GM18873 (cell line): ENCODE measurements at regions not wholly inside any gene's neighbourhood (a gene's known extent, or its start where the extent isn't known, plus 50 kb on each side); places are given as distances from the start of the nearest gene placed in this dataset.

ENCODE experiments used
- ATAC-seq: cut with Tn5 transposase; IDR thresholded peaks from one replicate; pipeline ENCODE4 v1.9.1; 2021; ENCODE audit warnings: mild to moderate bottlenecking, moderate library complexity, moderate number of reproducible peaks; ENCODE audit not compliant: unreplicated experiment, low FRiP score

DNA sequence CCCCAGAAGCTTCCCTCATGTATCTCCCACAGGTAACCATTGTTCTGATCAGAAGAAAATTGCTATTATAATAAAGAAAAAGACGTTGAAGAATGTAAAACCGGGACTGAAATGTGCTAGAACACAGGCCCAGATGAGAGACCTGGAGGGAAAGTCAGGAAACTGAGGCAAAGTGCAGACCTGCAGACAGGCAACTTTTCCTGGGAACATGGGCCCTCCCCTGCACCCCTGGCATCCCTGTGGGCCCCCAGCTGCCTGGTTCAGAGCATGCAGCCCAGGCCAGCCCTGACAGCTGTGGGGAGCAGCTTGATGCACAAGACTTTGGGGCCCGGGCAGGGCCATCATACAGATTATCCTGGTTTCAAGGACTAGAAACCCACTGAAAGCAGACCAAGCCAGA is 212.2 kb downstream of the CDC5L start:
- ATAC-seq, result no peak

DNA sequence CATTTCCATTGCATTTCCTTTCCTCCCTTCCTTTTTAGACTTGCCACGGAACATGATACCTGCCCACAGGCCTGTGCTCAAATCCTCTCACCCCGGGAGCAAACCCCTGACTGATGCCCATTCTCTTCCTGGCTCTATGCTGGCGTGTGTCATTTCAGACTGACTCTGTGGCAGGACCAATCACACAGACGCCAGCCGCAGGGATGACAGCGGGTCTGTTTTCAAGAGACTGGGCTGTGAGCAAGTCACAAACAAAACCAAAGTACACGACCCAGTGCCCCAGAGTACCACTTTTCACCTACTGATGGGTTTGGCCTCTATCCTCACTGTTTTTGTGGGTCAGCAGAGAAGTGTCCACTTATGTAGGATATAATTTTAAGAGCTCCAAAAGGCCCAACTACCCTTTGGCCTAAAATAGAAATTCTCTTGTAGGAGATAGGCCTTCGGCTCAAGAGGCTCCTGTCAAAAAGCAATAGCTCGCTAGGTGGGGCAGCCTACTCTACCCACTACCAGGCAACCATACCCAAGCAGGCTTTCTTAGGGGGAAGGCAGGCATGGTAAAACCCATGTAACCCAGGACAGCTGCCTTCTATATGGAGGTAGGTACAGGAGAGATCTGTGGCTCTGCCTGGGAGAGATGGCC is 215.7 kb downstream of the CDC5L start:
- no peak for ATAC-seq

DNA sequence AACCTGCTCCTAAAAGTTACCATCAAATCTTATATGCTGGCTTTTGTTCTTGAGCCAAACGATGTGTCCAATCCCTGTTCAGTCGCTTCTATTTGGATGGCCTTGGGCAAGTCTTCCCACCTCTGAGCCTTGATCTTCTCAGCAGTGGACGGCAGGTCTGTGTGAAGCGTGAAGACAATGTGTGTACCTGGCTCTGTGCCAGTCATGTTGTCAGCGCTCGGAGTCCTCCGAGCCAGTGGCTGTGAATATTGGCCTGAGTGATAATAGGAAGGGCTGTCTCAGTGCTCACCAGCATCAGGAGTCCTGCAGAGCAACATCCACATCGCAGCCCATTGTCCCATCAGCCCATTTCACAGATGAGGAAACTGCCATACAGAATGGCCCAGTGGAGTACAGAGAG is 219.0 kb downstream of the CDC5L start:
- ATAC-seq, result no peak

DNA sequence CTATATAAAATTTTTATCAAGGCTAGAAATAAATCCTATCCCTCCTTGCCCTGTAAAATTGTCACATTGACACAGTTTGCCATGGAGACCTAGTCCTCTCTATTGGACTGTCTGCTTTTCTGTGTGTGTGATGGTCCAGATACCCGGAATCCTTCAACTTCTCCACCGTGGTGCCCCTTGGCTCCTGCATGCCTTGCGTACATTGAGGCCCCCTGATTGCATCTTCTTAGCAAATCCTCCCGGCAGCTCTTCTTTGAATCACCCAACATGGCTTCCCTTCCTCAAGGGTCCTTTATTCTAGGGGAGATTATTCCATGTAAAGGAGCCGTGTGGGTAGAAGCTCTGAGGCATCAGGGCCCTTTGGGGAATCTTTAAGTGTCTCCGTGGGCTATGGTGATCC is 219.5 kb downstream of the CDC5L start:
- no peak for ATAC-seq

DNA sequence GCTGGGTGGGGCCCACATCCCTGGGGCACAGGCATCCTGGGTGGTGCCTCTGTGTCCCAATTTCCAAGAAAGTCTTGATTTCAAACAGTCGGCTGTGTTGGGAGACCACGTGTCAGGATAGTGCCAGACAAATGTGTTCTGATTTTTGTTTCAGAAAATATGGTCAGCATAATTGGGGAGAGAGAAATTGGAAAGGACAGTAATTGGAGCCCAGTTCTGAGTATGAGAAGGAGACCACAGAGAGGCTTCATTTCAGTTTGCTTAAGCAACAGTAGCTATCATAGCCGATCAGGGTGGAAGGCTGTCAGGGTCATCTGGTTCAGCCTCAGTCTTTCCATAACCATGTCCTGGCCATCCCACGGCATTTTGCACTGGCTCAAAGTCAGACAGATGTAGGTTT is 220.7 kb downstream of the CDC5L start:
- ATAC-seq, result no peak

DNA sequence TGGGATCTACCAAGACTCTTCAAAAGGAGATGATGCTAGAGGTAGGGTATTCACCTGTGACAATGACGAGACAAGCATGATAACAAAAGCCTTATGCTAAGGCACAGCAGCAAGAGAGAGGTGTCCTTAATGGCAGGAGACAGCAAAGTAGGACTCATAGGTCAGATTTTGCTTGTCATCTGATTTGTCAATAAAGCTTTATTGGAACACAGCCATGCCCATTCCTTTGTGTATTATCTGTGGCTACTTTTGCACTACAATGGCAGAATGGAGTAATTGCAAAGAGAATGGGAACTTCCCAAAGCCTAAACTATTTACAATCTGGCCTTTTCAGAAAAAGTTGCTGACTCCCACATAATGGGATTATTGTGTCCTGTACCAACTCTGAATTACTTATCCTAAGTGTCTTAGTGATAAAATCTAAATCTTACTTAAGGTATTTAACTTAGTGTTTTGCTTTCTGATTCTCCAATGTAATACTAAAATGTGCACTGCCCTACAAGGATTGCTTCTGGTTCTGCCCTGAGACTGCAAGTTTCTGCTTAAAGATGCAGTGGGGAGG is 221.6 kb downstream of the CDC5L start:
- no peak for ATAC-seq

DNA sequence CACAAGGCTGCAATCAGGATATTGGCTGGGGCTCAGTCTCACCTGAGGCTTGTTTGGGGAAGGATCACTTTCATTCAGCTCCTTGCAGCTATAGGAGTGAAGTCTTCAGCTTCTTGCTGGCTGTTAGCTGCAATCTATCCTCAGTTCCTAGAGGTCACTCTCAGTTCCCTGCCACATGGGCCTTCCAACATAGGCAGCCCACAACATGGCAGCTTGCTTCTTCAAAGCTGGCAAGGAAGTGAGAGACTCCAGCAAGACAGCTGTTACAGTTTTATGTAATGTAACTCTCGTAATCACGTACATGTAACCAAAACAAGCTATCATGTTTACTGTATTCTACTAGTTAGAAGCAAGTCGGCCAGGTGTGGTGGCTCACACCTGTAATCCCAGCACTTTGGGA is 226.9 kb downstream of the CDC5L start:
- no peak for ATAC-seq

DNA sequence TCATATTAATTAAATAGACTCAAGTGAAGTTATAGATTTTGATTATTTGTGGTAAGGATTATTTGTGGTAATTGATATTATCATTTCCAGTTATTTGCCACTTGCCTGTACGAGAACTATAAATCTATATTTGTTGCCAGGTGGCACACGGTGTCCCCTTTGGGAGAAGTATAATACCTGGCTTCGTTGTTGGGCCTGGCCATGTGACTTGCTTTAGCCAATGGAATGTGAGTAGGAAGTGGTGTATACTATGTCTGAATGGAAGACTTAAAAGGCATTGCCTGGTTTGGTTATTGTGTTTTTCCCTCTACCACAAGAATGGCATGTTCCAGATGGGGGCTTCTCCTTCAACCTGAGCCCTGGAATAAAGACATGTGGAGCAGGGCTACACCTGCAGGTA is 228.1 kb downstream of the CDC5L start:
- no peak for ATAC-seq

DNA sequence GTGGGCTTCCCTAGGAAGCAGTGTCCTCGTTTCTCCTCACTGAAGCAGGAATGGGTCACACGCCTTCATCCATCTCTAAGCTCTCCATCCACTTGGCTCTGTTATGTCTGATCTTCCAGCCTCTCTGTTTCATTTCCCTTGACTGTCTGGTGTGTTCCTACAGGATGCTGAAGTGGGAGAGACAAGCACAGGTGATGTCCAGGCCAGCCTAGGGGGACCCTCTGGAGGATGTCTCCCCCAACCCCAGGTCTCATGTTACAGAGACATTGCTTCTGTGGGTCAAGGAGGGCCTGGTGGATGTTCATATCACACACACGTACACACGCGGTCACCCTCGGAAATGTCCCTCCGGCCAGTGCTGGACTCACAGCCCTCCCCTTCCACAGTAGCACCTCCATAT is 229.9 kb downstream of the CDC5L start:
- no peak for ATAC-seq

DNA sequence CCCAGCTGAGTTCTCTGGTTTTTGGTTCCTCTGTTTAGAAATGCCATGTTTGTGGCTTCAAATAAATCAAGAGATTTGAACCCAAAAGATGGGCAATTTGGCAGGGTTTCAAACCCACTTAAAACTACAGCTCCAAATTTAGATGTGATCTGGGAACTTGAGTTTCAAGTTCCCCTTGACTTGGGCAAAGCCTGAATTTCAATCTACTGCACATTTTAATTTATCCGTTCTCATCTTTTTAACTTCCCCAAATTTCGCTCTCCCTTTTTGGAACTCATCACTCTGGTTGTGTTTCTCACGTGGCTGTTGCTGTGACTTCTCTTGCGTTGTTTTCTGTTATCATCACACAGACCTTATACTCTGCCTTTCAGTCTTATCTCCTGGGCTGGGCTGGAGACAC is 230.9 kb downstream of the CDC5L start:
- no peak for ATAC-seq

DNA sequence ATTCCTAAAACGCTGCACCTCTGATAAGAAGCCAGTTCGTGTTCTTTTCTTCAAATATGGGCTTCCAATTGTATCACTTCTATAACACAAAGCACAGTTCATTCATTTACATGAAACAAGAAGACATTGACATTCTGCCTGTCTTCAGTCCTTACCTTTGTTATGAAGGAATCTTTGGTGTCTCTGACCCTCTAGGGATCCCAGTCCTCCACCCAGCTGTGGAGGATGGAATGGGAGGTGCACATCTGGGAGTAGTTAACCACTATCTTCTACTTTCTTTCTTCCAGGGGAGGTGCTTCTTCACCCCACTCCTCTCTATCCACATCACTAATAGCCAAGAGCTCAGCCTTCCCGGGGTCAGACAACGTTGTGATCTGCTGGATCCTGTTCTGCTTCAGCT is 233.4 kb downstream of the CDC5L start:
- ATAC-seq, result no peak

DNA sequence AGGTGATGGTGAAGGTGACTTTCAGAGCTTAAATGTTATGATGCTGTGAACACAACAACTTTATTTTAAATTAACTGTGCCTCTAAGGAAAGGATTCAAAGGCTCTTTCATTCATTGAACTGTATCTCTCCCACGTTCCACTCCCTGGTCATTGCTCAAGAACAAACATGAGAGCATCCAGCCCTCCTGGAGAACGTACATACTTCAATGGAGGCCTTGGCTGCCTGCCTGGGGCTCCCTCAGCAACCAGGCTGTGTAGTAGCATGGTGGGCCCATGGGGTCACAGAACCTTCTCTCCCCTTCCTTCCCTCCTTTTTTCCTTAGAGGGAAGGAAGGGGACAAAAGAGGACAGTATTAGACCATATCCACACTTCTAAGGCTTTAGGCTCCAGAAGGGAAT is 234.3 kb downstream of the CDC5L start:
- ATAC-seq, result no peak

DNA sequence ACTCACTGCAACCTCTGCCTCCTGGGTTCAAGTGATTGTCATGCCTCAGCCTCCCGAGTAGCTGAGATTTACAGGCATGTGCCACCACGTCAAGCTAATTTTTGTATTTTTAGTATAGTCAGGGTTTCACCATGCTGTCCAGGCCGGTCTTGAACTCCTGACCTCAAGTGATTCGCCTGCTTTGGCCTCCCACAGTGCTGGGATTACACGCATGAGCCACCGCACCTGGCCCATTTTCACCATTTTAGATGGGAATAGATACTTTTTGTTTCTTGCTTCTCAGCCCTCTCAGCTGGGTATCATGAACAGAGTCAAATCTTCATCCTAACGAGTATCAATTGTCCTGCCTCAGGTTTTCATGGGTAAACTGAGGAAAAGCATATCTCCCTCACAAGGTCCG is 235.0 kb downstream of the CDC5L start:
- ATAC-seq, result no peak

DNA sequence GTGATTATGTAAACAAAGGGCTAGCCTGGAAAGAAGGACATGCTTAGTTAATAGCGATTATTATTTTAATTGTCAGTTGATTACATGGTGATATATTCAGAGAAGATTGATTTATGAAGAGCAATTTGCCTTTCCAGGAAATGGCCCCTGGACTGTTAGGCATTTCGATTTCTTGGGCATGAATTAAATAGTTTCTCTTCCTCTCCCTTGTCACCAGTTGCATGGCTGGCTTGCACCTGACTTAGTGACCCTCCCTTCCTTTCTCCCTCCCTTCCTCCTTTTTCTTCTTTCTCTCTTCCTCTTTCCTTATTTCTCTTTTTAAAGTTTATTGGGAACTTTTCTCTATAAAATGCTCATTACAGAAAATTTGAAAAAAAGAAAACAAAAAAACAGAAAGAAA is 235.4 kb downstream of the CDC5L start:
- ATAC-seq, result no peak

DNA sequence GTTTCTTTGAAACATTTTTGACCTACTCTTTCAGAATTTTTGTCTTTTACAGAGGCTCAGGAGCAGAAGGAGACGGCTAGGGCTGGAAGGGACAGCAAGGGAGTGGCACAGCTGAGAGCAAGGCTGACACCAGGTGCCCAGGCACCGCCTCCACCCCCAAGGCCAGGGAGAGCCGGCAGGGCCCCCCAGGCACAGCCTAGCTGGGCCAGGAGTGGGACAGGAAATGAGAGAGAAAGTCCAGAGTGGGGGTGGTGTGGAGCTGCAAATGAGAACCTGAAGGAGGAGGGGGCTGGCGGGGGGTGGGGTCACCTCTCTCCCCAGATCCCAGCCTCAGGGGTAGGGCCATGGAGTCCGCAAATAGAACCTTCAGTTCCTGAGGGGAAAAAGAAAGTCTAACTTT is 236.7 kb downstream of the CDC5L start:
- ATAC-seq, result no peak

DNA sequence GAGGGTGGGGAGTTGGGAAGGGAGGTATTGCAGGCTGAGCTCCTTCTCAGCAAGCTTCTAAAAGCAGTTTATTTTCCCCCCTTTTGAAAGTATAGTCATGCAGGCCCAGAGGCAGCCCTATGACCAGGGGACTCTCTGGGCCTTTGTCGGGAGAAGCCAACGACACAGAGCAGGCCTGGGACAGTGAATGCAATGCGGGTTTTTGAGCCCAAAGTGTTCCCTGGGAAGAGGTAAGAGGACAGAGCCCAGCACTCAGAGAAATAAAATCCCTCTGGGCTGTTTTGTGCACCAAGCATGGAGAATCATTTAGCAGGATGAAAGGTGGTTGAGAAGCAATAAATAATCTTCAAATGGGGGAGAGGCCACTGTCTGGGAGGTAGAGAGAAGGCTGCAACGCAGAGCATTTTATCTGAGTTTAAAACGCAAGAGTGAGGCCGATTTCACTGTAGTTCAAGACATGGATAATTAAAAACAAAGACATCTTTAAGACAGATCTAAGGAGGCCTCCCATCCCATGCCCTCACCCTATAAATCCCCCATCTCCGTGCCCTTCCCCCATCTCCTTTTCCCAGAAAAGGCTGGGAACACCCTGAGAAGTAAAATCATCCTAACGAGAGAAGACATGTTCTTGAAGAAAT is 237.5 kb downstream of the CDC5L start:
- no peak for ATAC-seq

DNA sequence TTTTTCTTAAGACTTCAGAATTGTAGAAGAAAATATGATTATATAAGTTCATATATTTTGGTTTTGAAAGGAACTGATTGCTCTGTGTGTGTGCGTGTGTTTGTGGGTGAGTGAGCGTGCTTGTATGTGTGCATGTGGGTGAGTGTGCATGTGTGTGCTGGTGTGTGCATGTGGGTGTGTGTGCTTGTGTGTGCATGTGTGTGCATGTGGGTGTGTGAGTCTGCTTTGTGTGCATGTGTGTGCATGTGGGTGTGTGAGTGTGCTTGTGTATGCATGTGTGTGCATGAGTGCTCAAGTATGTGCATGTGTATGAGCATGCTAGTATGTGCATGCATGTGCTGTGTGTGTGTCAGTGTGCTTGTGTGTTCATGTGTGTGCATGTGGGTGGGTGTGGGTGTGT is 238.5 kb downstream of the CDC5L start:
- no peak for ATAC-seq

DNA sequence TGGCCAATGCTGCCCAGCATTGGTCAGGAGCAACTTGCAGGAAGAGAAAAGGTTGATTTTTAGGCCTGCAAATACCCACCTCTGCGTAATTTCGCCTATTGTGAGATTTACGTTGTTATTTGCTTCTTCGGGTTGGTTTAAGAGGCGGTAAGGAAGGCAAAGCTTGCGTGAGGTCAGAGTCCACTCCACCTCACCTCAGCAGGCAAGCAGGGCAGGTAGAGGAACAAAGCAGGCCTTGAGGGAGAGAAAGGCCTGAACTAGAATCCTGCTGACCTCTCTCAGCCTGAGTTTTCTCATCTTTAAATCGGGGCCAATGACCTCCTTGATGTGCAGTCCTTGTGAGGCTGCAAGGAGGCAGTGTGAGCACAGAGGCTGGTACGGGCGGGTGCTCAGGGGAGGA is 239.1 kb downstream of the CDC5L start:
- ATAC-seq, result no peak

DNA sequence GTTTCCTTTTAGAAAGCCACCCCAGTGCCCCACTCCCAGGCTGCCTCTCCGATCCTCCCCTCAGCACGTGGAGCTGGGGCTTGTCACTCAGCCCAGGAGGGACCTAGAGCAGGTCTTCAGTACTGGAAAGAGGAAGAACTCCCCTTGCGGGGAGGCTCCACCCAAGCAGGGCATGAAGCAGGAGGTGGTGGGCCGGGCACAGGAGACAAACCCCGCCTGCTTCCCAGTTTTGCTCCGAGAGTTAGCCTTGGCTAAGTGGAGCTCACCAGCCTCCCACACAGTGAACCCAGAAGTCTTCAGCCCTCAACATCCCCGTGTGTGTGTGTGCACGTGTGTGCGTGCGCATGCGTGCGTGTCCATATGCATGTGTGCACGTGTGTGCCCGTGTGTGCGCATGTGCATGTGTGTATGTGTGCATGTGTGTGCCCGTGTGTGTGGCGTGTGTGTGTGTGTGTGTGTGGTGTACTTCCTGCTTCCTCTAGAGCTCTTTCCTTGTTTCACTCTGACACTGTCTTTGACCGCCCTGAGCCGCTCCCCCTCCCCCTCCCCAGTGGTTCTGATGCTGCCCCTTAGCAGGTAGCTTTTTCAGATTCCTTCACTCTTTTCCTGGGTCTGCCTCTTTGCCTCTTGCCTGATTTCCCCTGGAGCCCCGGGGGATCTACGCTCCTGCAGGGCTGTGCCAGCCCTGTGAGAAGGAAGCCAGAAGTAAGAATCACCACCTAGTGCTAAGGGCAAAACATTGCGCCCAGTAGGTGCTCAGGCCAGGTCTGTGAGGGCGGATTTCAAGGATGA is 239.8 kb downstream of the CDC5L start:
- ATAC-seq, result no peak

DNA sequence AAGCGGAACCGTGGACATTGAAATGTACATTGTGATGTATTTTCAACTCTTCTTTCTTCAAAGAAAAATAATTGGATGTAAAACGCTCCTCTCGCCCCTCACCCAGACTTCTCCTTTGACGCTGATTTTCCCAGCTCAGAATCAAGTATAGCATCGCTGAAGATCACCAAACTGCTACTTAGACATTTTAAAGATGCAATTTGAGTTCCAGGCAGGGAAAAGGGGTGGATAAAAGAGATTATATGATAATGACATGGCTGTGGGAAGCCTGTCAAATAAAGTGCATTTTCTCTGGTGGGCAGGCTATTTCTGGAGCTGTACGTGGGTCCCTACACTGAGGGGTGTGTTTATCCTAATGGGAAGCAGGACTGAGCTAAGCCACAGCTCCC is 240.4 kb downstream of the CDC5L start:
- ATAC-seq, result no peak

DNA sequence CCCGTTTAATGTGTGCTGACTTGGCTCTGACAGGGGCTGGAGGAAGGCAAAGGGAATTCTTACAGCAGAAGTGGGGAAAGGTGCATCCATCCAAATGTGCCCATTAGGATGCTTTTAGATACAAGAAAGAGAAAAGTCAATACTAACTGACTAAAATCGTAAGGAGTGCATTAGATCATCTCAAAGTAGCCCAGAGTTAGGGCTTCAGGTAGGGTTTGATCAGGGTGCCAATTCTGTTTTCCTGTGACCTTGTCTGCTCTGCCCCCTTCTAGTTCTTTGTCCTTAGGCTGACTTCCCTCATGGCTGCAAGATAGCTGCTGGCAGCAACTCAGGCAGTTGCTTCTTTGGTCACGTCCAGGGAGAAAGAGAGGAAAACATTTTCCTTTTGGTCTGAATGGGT is 240.8 kb downstream of the CDC5L start:
- ATAC-seq, result no peak

DNA sequence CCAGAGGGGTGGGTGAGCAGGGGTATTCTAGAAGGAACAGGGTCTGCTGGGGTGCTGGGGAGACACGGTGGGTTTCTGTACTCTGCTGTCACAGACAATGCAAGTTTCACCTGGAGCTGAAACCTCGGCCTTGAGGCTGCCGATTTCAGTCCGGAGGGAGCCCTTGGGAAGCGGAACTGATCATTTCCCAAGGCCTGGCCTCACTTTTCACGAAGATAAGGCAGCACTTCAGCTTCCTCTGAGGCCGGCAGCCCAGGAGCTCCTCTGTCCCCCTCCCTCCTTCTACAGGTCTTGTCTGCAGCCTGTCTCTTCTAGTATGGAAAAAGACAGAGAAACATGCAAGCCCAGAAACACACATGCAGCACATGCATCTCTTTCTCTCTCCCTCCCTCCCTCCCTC is 242.1 kb downstream of the CDC5L start:
- no peak for ATAC-seq
